Activated CD8-positive, alpha-beta memory T cell treated with anti-CD3 and anti-CD28 coated beads for 36 hours (primary cell): ENCODE measurements at regions not wholly inside any gene's neighbourhood (a gene's known extent, or its start where the extent isn't known, plus 50 kb on each side); places are given as distances from the start of the nearest gene placed in this dataset.

Source experiments
- CTCF ChIA-PET: fragments of 350-600 bp; sonication (Branson Sonifier 250); formaldehyde crosslinking; loops from one replicate; lab custom pipeline; 2021; ENCODE audit warnings: antibody characterized with exemption; lab: Charles Lee
- POLR2A ChIA-PET: fragments of 350-600 bp; sonication (Branson Sonifier 250); formaldehyde crosslinking; loops from one replicate; lab custom pipeline; 2021; ENCODE audit warnings: antibody characterized with exemption; lab: Charles Lee

DNA sequence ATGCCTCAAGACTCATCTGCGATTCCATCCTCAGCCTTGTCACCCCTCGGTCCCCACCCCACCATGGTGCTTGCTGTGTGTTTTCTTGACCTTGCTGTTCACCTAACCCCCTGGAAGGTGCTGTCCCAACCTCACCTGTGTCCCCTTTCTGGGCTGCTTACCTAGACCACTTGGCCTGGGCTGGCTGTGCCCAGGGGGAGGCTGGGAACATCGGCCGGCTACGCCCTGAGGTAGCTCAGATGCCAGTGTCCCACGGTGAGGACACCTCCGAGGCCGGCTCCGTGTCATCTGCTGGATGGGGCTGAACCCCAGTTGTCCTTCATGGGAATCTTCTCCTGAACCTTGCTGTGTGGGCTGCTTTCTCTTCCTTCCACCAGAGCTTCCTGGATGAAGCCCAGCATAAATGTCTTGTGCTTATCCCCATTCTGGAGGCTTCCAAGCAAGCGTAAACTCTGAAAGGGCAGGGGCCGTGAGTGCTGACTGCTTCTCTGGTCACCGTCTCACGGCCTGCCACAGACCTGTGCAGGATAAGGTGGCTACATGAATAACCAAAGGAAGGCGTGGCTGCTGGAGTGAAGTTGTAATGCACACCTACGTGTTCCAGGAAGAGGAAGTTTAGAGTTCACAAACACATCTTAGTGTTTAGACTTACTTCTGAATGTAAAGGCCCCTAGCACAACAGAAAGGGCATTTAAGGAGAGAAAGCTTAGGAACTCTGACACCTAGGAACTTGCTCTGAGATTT, 724.3 kb downstream of the TBC1D22A start:
- CTCF ChIA-PET = interaction anchor here (1.2 kb wide), 1 partner anchor 10 kb away, joined by 3 read pairs; no protein-coding TSS in a partner anchor
- POLR2A ChIA-PET = no interaction called here

DNA sequence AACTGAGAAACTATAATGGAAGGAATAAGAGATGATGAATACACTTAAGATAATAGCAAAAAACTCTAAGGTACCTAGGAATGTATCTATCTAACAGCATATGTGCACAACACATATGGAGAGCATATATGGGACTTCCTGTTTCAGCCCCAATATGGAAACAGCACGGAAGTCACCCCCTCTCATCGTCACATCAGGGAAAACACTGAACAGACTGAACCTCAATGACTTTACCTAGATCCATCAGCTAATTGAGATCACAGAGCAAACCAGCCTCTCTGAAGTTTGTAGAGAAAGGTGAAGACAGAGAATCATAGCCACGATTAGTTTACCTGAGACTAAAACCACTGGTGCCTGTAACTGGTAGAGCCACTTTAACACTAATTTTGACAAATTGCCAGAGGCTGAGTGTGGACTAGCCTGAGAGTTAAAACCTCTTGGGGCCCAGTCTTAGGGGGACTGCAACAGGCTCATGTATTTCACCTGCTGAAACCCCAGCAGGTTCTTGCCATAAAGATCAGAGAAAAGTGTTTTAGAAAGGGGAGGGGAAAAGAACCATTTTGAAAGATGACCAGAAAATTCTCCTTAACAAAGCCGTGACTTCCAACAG, 722.6 kb downstream of the TBC1D22A start:
- CTCF ChIA-PET = no interaction called here
- POLR2A ChIA-PET = no interaction called here

DNA sequence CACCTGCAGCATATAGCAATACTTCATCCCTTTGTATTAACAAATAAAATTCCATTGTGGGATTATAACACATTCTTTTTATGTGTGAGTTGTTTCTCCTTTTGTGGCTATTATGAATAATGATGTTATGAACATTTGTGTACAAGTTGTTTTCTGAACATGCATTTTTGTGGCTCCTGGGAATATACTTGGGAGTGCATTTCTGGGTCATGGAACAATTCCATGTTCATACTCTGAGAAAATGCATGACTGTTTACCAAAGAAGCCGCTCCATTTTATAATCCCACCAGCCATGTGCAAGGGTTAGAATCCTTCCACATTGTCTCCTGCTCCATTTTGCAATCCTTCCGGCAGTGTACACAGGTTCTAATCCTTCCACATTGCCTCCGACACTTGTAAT, 713.8 kb downstream of the TBC1D22A start:
- ChIA-PET CTCF (no interaction called here), POLR2A (no interaction called here)

DNA sequence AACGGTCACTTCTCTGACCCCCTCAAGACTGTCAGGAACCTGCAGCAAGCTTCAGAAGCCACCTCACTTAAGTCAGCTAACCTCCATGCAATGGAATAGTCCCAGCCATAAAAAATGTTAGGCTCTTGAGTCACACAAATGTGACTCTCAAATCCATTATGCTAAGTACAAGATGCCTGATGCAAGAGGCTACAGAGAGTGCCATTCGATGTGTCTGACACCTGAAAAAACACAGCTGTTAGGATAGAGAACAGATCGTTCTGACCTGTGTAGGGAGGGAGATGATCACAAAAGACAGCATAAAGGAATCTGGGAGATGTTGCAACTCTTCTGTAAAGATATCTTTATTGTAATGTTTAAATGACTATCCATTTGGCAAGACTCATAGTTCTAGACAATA, 712.4 kb downstream of the TBC1D22A start:
- ChIA-PET CTCF (no interaction called here), POLR2A (no interaction called here)

DNA sequence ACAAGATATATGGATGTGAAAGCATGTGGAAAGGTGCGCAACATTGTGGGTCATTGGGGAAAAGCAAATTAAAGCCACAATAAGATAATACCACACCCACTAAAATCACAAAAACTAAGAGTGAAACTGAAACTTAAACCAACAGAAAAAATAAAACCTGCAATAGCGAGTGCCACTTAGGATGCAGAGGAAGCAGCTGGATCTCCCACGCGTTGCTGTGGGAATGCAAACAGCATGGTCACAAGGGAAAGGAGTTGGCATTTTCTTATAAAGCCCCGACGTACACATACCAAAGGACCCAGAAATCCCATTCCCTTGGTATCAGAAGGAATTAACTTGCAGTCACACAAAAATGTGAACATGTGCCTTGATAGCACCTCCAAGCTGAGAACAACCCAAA, 712.0 kb downstream of the TBC1D22A start:
- POLR2A ChIA-PET = no interaction called here
- CTCF ChIA-PET = no interaction called here

DNA sequence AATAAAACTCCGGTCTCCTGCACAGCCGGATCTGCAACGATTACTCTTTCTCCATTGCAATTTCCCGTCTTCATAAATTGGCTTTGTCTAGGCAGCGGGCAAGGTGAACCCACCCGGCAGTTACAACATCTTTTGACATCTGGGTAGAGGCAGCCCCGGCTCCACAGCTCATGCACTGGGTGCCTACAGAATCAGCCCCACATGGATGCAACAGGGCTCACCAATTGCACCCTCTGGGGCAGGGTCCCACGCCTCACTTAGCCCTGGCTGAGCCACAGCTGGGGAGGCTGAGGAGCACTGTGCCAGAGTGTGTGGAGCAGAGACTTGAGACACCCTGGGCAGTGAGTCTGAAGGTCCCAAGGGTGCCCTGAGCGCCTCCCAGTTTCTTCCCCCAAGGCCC, 710.2 kb downstream of the TBC1D22A start:
- ChIA-PET POLR2A (no interaction called here), CTCF (no interaction called here)

DNA sequence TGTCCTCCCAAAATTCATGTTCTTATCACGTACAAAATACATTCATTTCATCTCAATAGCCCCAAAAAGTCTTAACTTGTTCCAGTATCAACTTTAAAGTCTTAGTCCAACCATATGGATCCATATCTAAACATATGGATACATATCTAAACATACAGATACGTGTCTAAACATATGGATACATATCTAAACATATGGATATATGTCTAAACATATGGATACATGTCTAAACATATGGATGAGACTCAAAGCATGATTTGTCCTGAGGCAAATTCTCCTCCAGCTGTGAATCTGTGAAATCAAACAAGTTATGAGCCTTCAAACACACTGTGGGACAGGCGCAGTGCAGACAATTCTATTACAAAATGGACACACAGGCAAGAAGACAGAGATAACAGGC, 709.0 kb downstream of the TBC1D22A start:
- ChIA-PET CTCF (no interaction called here), POLR2A (no interaction called here)

DNA sequence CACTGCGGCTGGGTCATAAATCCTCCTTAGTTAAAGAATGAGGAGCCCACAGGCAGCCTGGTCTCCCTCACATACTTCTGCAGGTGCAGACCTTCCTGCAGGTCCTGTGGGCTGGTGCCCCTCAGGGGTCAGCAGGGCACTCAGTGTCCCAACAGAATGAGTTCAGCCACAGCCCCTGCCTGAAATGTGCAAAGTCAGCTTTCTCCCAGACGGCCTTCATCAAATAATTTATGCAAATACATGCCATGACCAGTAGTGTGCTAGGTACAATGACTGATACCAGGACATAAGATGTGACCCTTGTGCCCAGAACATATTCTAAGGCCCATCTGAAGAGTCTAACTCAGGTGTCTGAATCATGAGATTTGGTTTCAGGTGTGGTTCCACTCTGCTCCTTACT, 703.4 kb downstream of the TBC1D22A start:
- CTCF ChIA-PET = no interaction called here
- POLR2A ChIA-PET = no interaction called here

DNA sequence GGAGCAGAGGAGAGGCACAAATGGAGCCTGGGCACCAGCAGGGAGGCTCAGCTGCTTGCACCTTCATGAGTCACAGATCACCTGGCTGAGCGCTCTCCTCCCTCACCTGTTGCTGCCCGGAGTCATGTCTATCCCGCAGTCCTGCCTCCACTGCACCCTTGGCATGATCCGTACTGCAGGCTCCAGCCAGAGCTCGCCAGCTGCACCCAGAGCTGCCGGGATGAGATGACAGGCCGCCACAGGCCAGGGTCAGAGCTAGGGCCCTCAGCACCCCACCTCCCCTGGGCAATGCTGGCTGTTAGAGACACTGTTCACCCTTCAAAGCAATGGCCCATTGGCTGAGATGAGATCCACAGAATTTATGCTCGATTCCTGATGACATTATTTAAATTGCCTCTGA, 702.8 kb downstream of the TBC1D22A start:
- CTCF ChIA-PET = no interaction called here
- POLR2A ChIA-PET = no interaction called here

DNA sequence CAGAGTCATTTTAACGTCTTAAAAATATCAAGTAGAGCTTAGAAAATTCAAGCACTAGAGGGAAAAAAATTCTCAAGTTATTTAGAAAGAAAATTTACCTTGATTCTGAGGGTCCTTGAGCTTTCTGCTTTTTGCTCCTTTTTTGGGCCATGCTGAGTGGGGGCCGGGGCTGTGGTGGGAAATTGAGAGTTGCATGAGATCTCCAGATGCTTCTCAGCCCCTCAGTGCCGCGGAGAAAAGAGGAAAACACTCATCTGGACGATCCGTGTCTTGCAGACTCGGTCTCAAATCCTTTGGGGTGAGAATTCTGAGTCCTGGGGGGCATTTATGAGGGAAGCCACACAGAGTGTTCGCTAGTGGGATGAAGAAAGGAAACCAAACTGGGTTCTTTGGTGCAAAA, 700.8 kb downstream of the TBC1D22A start:
- ChIA-PET POLR2A (no interaction called here), CTCF (no interaction called here)

DNA sequence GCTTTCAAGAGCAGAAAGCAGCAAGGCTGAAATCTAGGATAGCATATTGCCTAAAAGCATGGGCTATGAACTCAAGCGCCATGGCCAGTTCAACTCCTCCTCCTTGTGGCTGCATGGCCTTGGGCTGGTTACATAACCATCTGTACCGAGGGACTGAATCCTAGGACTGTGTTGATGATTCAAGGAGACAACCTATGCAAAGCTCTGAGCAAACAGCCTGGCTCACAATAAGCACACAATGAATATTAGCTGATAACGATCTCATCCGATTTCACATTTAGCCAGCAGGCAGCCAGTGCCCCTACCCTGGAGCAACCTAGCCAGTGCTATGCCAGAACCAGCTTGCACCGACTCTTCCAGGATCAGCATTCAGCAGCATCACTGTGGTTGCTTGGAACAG, 698.4 kb downstream of the TBC1D22A start:
- ChIA-PET POLR2A (no interaction called here), CTCF (no interaction called here)

DNA sequence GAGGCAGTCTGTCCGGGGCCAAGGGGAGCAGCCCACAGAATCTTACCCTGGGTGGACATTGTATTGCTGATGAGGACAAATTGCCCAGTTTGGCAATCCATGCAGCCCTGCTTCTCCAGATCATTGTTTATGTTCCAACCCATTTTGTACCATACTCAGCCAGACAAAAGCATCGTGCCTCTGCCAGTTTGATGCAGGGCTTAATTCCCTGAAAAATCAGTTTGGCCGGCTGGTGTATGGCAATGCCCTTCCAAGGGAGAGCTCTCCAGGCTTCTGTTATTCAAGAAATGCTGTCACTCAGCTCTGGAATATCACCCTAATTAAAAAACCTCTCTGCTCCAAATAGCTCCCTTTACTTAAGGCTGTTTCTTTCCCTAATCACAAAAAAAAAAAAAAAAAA, 697.7 kb downstream of the TBC1D22A start:
- ChIA-PET POLR2A (no interaction called here), CTCF (no interaction called here)

DNA sequence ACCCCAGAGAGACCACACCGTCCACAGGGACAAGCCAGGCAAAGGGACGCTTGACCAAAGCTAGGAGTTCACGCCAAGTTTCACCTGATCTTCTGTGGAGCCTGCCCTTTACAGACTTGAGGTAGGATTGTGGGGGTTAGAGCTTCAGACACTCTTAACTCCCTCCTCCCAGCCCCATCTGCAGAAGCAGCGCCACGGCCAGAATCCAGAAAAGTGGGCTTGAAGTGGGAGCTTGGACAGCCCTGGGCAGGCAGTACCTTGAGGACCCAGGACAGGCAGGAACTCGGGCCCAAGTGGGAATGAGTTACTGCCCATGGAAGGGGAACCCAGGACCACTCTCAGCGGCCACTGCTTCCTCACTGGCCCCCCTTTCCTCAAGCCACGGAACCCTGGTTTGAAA, 695.9 kb downstream of the TBC1D22A start:
- ChIA-PET POLR2A (no interaction called here), CTCF (no interaction called here)

DNA sequence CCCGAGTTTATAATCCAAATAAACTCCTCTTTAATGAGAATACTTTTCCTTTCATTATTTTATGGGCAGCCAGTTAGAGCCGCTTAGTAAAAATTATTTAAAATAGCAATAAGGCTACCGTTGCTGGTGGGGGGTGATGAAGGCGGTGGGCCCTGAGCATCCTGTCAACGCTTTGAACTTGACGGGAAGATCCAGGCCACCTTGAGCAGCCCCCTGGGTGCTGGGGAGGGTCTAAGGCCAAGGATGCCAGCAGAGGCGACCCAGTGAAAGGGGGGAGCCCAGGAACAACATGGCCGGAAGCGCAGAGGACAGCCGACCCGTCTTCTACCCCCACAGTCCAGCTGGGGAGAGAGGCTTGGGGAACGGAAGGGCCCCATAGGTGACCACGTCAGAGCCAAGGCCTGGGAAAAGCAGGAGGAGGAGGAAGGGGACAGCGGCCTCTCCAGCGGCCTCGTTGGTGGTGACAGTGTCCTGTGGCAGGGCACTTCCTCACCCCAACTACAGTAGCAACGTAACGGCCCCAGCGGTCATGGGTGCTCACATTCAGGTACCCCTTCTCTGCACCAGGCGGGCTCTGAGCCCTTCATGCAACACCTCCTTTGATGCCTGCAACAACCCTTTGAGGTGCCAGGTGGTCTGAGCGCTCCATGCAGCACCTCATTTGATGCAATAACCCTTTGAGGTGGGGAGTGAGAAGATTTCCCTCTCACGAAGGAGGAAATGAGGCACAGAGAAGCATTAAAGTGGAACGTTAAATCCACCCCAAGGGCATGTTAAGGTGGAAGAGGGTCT, 695.3 kb downstream of the TBC1D22A start:
- CTCF ChIA-PET = no interaction called here
- POLR2A ChIA-PET = no interaction called here

DNA sequence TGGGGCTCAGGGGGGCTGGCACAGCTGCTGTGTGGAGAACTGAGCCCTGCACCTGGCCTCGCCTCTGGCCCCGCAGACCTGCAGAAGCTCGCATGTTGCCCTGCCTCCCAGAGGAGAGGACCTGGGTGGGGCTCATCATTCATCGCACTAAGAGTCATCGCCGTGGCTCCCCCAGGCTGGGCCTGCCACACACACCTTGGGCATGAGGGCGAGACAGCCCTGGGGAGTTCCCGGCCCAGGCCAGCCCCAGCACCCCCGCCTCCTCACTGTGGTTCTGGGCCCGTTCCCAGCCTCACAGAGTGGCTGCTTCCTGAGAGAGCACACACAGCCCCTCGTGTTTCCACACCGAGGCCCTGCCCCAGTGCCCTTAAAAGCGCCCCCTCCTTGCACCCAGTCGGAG, 694.6 kb downstream of the TBC1D22A start:
- ChIA-PET POLR2A (no interaction called here), CTCF (no interaction called here)

DNA sequence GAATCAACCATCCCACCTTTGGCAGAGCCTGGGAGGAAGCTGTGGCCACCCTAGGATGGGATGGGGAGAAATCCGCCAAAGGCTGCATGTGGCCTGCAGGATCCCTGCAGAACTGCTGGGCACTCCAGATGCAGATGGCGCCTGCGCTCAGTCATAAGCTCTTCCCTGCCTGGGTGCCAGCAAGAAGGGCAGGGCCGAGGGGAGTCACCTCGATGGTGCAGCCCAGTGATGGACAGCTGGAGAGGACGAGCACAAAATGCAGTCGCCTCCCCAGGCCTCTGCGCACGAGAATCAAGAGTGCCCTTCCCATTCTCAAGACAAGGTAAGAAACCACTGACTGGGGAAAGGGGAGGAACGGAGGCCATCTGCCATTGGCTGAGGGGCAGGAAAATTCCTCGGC, 693.6 kb downstream of the TBC1D22A start:
- ChIA-PET CTCF (no interaction called here), POLR2A (no interaction called here)

DNA sequence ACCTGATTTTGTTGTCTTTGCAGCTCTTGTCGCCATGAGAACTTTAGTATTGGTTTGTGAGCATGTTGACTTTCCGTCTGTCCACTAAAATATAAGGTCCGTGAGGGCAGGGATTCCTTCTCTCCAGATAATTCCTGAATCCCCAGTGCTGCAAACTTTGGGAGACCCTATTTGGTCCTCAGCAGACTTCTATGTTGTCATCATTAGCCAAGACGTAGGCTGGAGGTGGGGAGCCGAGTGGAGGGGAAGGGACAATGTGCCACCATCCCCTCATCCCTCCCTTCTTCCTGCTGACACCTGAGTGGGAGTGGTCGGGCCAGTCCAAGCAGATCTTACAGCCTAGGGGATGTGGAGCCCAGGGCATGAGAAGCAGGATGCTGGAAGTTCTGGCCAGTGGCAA, 690.6 kb downstream of the TBC1D22A start:
- ChIA-PET POLR2A (no interaction called here), CTCF (no interaction called here)

DNA sequence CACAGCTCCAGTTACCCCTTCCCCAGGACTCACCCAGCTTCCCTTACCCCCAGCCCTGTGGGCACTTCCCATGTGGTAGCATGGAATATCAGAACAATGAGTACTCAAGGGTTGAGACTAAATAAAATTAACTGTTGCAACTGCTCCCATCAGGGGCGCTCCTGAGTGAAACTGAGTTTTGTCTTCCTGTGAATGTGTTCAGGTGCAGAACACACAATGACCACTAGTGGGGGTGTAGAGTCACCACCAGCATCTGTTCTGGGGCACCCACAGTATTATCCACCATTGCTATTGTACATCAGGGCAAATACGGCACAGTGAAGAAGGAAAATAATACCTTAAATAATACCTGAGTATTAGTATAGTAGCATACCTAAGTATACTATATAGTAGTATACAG, 689.7 kb downstream of the TBC1D22A start:
- POLR2A ChIA-PET = no interaction called here
- CTCF ChIA-PET = no interaction called here

DNA sequence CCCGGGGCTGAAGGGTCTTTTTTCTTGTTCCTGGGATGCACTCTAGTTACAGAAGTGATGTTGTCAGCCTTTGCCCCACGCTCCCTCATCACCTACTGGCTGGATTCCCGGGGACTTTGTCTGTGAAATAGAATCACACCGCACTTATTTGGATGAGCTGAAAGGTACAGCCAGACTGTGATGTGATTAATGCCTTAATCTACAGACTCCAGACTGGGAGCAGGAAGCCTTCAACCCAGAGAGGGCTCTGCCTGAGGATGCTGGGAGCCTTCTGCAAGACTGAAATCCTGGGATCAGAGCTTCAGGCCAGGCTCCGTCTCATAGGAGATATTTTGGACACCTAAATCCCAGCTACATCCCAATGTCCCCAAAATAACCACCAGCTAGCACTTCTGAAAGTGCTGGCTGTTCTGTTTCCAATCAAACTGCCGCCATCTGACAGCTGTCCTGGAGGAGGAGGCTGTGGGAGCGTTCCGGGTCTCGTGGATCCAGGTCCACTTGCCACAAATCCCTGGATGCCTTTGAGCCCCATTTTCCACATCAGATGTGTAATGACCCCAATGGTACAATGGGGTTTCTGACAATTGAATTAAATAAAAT, 688.5 kb downstream of the TBC1D22A start:
- POLR2A ChIA-PET = no interaction called here
- CTCF ChIA-PET = no interaction called here

DNA sequence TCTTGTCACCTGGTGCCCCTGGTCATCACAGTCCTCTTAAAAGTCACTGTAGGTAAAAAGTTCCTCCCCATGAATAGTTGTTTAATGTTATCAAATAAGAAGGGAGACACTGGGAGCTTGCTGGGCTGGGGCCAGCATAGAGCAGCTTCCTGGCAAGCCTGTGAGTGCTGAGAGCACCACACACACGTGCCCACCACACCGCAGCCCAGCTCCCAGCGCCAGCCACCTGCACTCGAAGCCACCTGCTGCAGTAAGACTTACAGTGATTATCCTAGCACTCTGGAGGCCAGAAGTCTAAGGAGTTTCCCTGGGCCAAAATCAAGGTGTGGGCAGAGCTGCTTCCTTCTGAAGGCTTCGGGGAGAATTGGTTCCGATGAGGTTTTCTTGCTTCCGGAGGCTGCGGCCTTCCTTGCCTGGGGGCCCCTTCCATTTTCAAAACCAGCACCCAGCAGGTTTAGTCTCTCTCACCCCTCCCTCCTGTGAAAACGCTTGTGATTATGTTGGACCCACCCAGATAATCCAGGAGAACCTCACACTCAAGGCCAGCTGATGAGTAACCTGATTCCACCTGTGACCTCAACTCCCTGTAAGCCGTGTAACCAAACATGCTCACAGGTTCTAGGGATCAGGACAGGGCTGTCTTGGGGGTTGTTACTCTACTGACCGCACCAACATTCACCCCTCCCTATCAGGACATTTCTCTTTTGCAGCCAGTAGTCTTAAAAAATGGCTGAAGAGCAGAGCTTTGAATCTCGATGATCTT, 687.2 kb downstream of the TBC1D22A start:
- POLR2A ChIA-PET = no interaction called here
- CTCF ChIA-PET = no interaction called here
